ENCODE measurements at regions not wholly inside any gene's neighbourhood (a gene's known extent, or its start where the extent isn't known, plus 50 kb on each side); places are given as distances from the start of the nearest gene placed in this dataset.

- TF ChIP-seq CTCF (optimal IDR thresholded peaks at IDR 0.05 in 1 of 3, IDR thresholded peaks at IDR 0.05 in 1 of 3, conservative IDR thresholded peaks at IDR 0.05 in 1 of 3; ENCODE audit: extremely low read depth in 1 of 3, insufficient read depth in 2 of 3, low read length in 3 of 3) (no peak), EZH2 (IDR thresholded peaks at IDR 0.05; ENCODE audit: low read length) (no peak)
- Histone ChIP-seq H3K27me3 (ENCODE audit: control insufficient read depth, extremely low read depth, insufficient read depth, low read length) (no peaks in the 10 kb centered on the region), H3K36me3 (ENCODE audit: control insufficient read depth in 2 of 2, extremely low read depth in 1 of 2, insufficient read depth in 2 of 2, low read length in 2 of 2) (no peaks in the 10 kb centered on the region), H3K27ac (ENCODE audit: control insufficient read depth, insufficient read depth, low read length) (no peak overlapping the region), H3K79me2 (ENCODE audit: control insufficient read depth, insufficient read depth, low read length) (no peaks in the 10 kb centered on the region), H4K20me1 (ENCODE audit: control insufficient read depth, extremely low read depth, insufficient read depth, low read length) (no peaks in the 10 kb centered on the region), H3K9ac (ENCODE audit: control insufficient read depth, extremely low read depth, insufficient read depth, low read length) (no peak overlapping the region), H3K4me1 (ENCODE audit: control insufficient read depth, extremely low read depth, insufficient read depth, low read length) (no peaks in the 10 kb centered on the region), H3K9me3 (ENCODE audit: control insufficient read depth, low read depth, low read length) (no peaks in the 10 kb centered on the region), H3K9me1 (ENCODE audit: control insufficient read depth, extremely low read depth, insufficient read depth, low read length) (no peaks in the 10 kb centered on the region), H3K4me2 (ENCODE audit: control insufficient read depth, extremely low read depth, insufficient read depth, low read depth, low read length) (no peak overlapping the region), H3K4me3 (ENCODE audit: control insufficient read depth in 2 of 3, extremely low read depth in 1 of 3, insufficient read depth in 2 of 3, low read depth in 1 of 3, low read length in 3 of 3) (no peak overlapping the region), H2AFZ (ENCODE audit: control insufficient read depth, low read length) (no peak overlapping the region)
- FAIRE-seq (no peak), DNase-seq (ENCODE audit: low read depth, low spot score) (no peak)
- dilution Hi-C loops (cut with MboI; ENCODE audit: extremely low pct_ligation_motif_present, low sequenced_read_pairs): no loop called here
These were observed 73.8 kb downstream of the CAVIN2 start for GRCh38 chr2:191773136-191773535.

GRCh38 chr2:191777351-191777750 is 69.5 kb downstream of the CAVIN2 start:
- no peak overlapping the region for H3K9ac ChIP-seq (ENCODE audit: control insufficient read depth, extremely low read depth, insufficient read depth, low read length)
- H3K4me3 ChIP-seq (ENCODE audit: control insufficient read depth in 2 of 3, extremely low read depth in 1 of 3, insufficient read depth in 2 of 3, low read depth in 1 of 3, low read length in 3 of 3): no peak overlapping the region
- FAIRE-seq (no peak), DNase-seq (ENCODE audit: low read depth, low spot score) (no peak)
- no peak overlapping the region for H2AFZ ChIP-seq (ENCODE audit: control insufficient read depth, low read length)
- dilution Hi-C loops (cut with MboI; ENCODE audit: extremely low pct_ligation_motif_present, low sequenced_read_pairs): no loop called here
- no peaks in the 10 kb centered on the region for H3K79me2 ChIP-seq (ENCODE audit: control insufficient read depth, insufficient read depth, low read length)
- no peaks in the 10 kb centered on the region for H3K9me1 ChIP-seq (ENCODE audit: control insufficient read depth, extremely low read depth, insufficient read depth, low read length)
- no peak for TF ChIP-seq EZH2 (IDR thresholded peaks at IDR 0.05; ENCODE audit: low read length)
- TF ChIP-seq CTCF (optimal IDR thresholded peaks at IDR 0.05 in 1 of 3, IDR thresholded peaks at IDR 0.05 in 1 of 3, conservative IDR thresholded peaks at IDR 0.05 in 1 of 3; ENCODE audit: extremely low read depth in 1 of 3, insufficient read depth in 2 of 3, low read length in 3 of 3): no peak
- no peaks in the 10 kb centered on the region for H3K27me3 ChIP-seq (ENCODE audit: control insufficient read depth, extremely low read depth, insufficient read depth, low read length)
- H3K4me1 ChIP-seq (ENCODE audit: control insufficient read depth, extremely low read depth, insufficient read depth, low read length): no peaks in the 10 kb centered on the region
- H4K20me1 ChIP-seq (ENCODE audit: control insufficient read depth, extremely low read depth, insufficient read depth, low read length): no peaks in the 10 kb centered on the region
- H3K36me3 ChIP-seq (ENCODE audit: control insufficient read depth in 2 of 2, extremely low read depth in 1 of 2, insufficient read depth in 2 of 2, low read length in 2 of 2): no peaks in the 10 kb centered on the region
- H3K4me2 ChIP-seq (ENCODE audit: control insufficient read depth, extremely low read depth, insufficient read depth, low read depth, low read length): no peak overlapping the region
- no peaks in the 10 kb centered on the region for H3K9me3 ChIP-seq (ENCODE audit: control insufficient read depth, low read depth, low read length)
- no peak overlapping the region for H3K27ac ChIP-seq (ENCODE audit: control insufficient read depth, insufficient read depth, low read length)

All from keratinocyte (primary cell).